IMR-90 (cell line): ENCODE measurements at regions not wholly inside any gene's neighbourhood (a gene's known extent, or its start where the extent isn't known, plus 50 kb on each side); places are given as distances from the start of the nearest gene placed in this dataset.

ENCODE experiments used
- ATAC-seq: fragments of 200-7000 bp; cut with Tn5 transposase; 2 replicates; pipeline ENCODE4 v1.9.1; 2020; ENCODE audit warnings: low read depth, mild to moderate bottlenecking, moderate library complexity
- BruUV-seq: library from RNA; stranded (reverse); fragments of 400-500 nt; replicated peaks from 2 replicates; lab custom pipeline; 2021; lab: Mats Ljungman, UMichigan
- CTCF ChIA-PET: fragments of 300-600 bp; formaldehyde crosslinking; extraction: SDS; loops from one replicate; lab custom pipeline; 2021; ENCODE audit warnings: antibody characterized with exemption; lab: Yijun Ruan, JAX
- POLR2A ChIA-PET: fragments of 300-600 bp; sonication (Branson Sonifier 250); formaldehyde crosslinking; loops from one replicate; lab custom pipeline; 2022; ENCODE audit warnings: antibody characterized with exemption; ENCODE audit not compliant: unreplicated experiment; lab: Charles Lee
- DNase-seq: peaks from one replicate; pipeline ENCODE4 v3.0.0; 2013
- H2AFZ ChIP-seq: replicated peaks from 2 replicates; pipeline ENCODE3; 2013; ENCODE audit warnings: low read length, mild to moderate bottlenecking; ENCODE audit not compliant: poor library complexity
- H2AK5ac ChIP-seq: 2 replicates; pipeline ENCODE4 v1.6.1; 2013; ENCODE audit warnings: low read depth, low read length, inconsistent platforms
- H2AK9ac ChIP-seq: replicated peaks from 2 replicates; pipeline ENCODE3; 2013; ENCODE audit warnings: mild to moderate bottlenecking, low read depth, low read length, moderate library complexity; ENCODE audit not compliant: poor library complexity
- H2BK120ac ChIP-seq: 2 replicates; pipeline ENCODE4 v1.6.1; 2013; ENCODE audit warnings: low read depth, low read length, inconsistent platforms
- H2BK15ac ChIP-seq: 3 replicates; pipeline ENCODE4 v1.6.1; 2013; ENCODE audit warnings: low read depth, low read length, inconsistent platforms
- H2BK20ac ChIP-seq: 2 replicates; pipeline ENCODE4 v1.6.1; 2013; ENCODE audit warnings: low read depth, mild to moderate bottlenecking, inconsistent platforms, low read length, moderate library complexity
- H2BK5ac ChIP-seq: 2 replicates; pipeline ENCODE4 v1.6.1; 2013; ENCODE audit warnings: mild to moderate bottlenecking, low read depth, low read length, inconsistent platforms; ENCODE audit not compliant: poor library complexity, severe bottlenecking
- H3K14ac ChIP-seq: replicated peaks from 2 replicates; pipeline ENCODE4 v1.6.1; 2013; ENCODE audit warnings: low read depth, low read length, inconsistent platforms
- H3K18ac ChIP-seq: 2 replicates; pipeline ENCODE4 v1.6.1; 2013; ENCODE audit warnings: low read depth, low read length, control low read depth
- H3K23ac ChIP-seq: 2 replicates; pipeline ENCODE4 v1.6.1; 2013; ENCODE audit warnings: low read depth, low read length, inconsistent platforms
- H3K27ac ChIP-seq: 2 replicates; pipeline ENCODE4 v1.5.1; 2013; ENCODE audit warnings: mild to moderate bottlenecking, control low read depth, low read length; ENCODE audit not compliant: insufficient read depth
- H3K27me3 ChIP-seq: 2 replicates; pipeline ENCODE4 v1.6.1; 2013; ENCODE audit warnings: low read length; ENCODE audit not compliant: control insufficient read depth, insufficient read depth
- H3K36me3 ChIP-seq: 2 replicates; pipeline ENCODE4 v1.6.1; 2013; ENCODE audit warnings: low read length, mixed read lengths; ENCODE audit not compliant: control insufficient read depth, insufficient read depth
- H3K4ac ChIP-seq: 2 replicates; pipeline ENCODE4 v1.6.1; 2013; ENCODE audit warnings: low read depth, low read length, inconsistent platforms
- H3K4me1 ChIP-seq: 2 replicates; pipeline ENCODE4 v1.6.1; 2013; ENCODE audit warnings: low read length, mixed read lengths; ENCODE audit not compliant: control insufficient read depth, insufficient read depth
- H3K4me2 ChIP-seq: 2 replicates; pipeline ENCODE4 v1.6.1; 2013; ENCODE audit warnings: low read depth, mild to moderate bottlenecking, control low read depth, low read length, moderate library complexity
- H3K4me3 ChIP-seq: 2 replicates; pipeline ENCODE4 v1.5.1; 2013; ENCODE audit warnings: low read depth, mild to moderate bottlenecking, control low read depth, low read length, moderate library complexity; ENCODE audit not compliant: insufficient read depth
- H3K56ac ChIP-seq: 2 replicates; pipeline ENCODE4 v1.6.1; 2013; ENCODE audit warnings: low read length, inconsistent platforms; ENCODE audit not compliant: insufficient read depth; ENCODE audit errors: extremely low read depth
- H3K79me1 ChIP-seq, 2 experiments: 2 replicates each; pipeline ENCODE4 v1.6.1; 2013; ENCODE audit warnings: low read length in 2 of 2, inconsistent platforms in 1 of 2, low read depth in 1 of 2
- H3K9ac ChIP-seq: 2 replicates; pipeline ENCODE4 v1.6.1; 2013; ENCODE audit warnings: low read depth, low read length, control low read depth
- H3K9me1 ChIP-seq: 2 replicates; pipeline ENCODE4 v1.6.1; 2013; ENCODE audit warnings: low read length, inconsistent platforms; ENCODE audit not compliant: insufficient read depth
- H3K9me3 ChIP-seq: 2 replicates; pipeline ENCODE4 v1.6.1; 2013; ENCODE audit warnings: low read length; ENCODE audit not compliant: control insufficient read depth, insufficient read depth
- H4K20me1 ChIP-seq: 2 replicates; pipeline ENCODE4 v1.6.1; 2013; ENCODE audit warnings: low read length, inconsistent platforms; ENCODE audit not compliant: insufficient read depth
- H4K5ac ChIP-seq: 2 replicates; pipeline ENCODE4 v1.6.1; 2013; ENCODE audit warnings: mild to moderate bottlenecking, low read depth, low read length, control low read depth
- H4K8ac ChIP-seq, 2 experiments: 2 replicates each; pipeline ENCODE4 v1.6.1; 2013; ENCODE audit warnings: low read depth in 2 of 2, low read length in 2 of 2, control low read depth in 1 of 2, inconsistent platforms in 1 of 2
- H4K91ac ChIP-seq: 2 replicates; pipeline ENCODE4 v1.6.1; 2013; ENCODE audit warnings: low read depth, low read length, inconsistent platforms; ENCODE audit not compliant: insufficient read depth
- BHLHE40 ChIP-seq: fragments of 150-350 bp; IDR thresholded peaks from 2 replicates; pipeline ENCODE4 v1.6.1; 2016; ENCODE audit warnings: mild to moderate bottlenecking, low read depth, low read length
- CEBPB ChIP-seq: IDR thresholded peaks from 2 replicates; pipeline ENCODE4 v1.6.1; 2012; ENCODE audit warnings: low read depth, low read length, improper control_type of control experiment
- CHD1 ChIP-seq: IDR thresholded peaks from 2 replicates; pipeline ENCODE4 v1.6.1; 2012; ENCODE audit warnings: low read depth, low read length, improper control_type of control experiment
- CTCF ChIP-seq: conservative IDR thresholded peaks from 2 replicates; pipeline ENCODE4 v1.5.1; 2012; ENCODE audit warnings: mild to moderate bottlenecking, low read depth, low read length, improper control_type of control experiment
- ELK1 ChIP-seq: fragments of 150-350 bp; IDR thresholded peaks from 2 replicates; pipeline ENCODE4 v1.6.1; 2016; ENCODE audit warnings: low read depth, mild to moderate bottlenecking, low read length, moderate library complexity, borderline replicate concordance
- FOS ChIP-seq: fragments of 150-350 bp; IDR thresholded peaks from 2 replicates; pipeline ENCODE4 v1.6.1; 2016; ENCODE audit warnings: low read depth, low read length
- MAFK ChIP-seq: IDR thresholded peaks from 2 replicates; pipeline ENCODE4 v1.6.1; 2012; ENCODE audit warnings: low read depth, low read length, improper control_type of control experiment
- MAZ ChIP-seq: IDR thresholded peaks from 2 replicates; pipeline ENCODE4 v1.6.1; 2012; ENCODE audit warnings: low read depth, mild to moderate bottlenecking, low read length, improper control_type of control experiment, moderate library complexity, borderline replicate concordance
- MXI1 ChIP-seq: IDR thresholded peaks from 2 replicates; pipeline ENCODE4 v1.6.1; 2012; ENCODE audit warnings: low read depth, mild to moderate bottlenecking, low read length, moderate library complexity, borderline replicate concordance
- NFE2L2 ChIP-seq: fragments of 150-350 bp; IDR thresholded peaks from 2 replicates; pipeline ENCODE4 v1.6.1; 2016; ENCODE audit warnings: low read depth, mild to moderate bottlenecking, low read length
- POLR2A ChIP-seq: IDR thresholded peaks from 2 replicates; pipeline ENCODE4 v1.6.1; 2012; ENCODE audit warnings: mild to moderate bottlenecking, low read depth, low read length
- RAD21 ChIP-seq: IDR thresholded peaks from 2 replicates; pipeline ENCODE4 v1.6.1; 2012; ENCODE audit warnings: low read length, improper control_type of control experiment
- RCOR1 ChIP-seq: IDR thresholded peaks from 2 replicates; pipeline ENCODE4 v1.6.1; 2012; ENCODE audit warnings: mild to moderate bottlenecking, low read length, improper control_type of control experiment; ENCODE audit not compliant: insufficient replicate concordance
- RFX5 ChIP-seq: IDR thresholded peaks from 2 replicates; pipeline ENCODE4 v1.8.0; 2012; ENCODE audit warnings: low read depth, mild to moderate bottlenecking, low read length, moderate library complexity
- SMC3 ChIP-seq: fragments of 150-350 bp; IDR thresholded peaks from 2 replicates; pipeline ENCODE4 v1.6.1; 2016; ENCODE audit warnings: low read depth, mild to moderate bottlenecking, antibody characterized with exemption, low read length, moderate library complexity
- WGBS, 2 experiments: methylation state at CpG; one replicate each; pipeline versions ENCODE4 v1.1.5 to v1.1.7; 2013; ENCODE audit warnings: missing lambda C conversion rate in 2 of 2; ENCODE audit not compliant: insufficient read length in 1 of 2; ENCODE audit errors: extremely low coverage in 2 of 2; 5-methylcytosine and 5-hydroxymethylcytosine counted together
- dilution Hi-C: fragments of 300-500 bp; cut with HindIII; formaldehyde crosslinking; loops from one replicate; pipeline ENCODE4 v1.14.3; 2018; ENCODE audit warnings: low sequenced_read_pairs; ENCODE audit not compliant: unreplicated experiment
- in situ Hi-C: fragments of 300-500 bp; cut with MboI; formaldehyde crosslinking; loops from 3 replicates; pipeline ENCODE4 v1.14.3; 2019; ENCODE audit warnings: low sequenced_read_pairs, inconsistent platforms, mixed read lengths
- intact Hi-C: fragments of 100-400 bp; cut with micrococcal nuclease; formaldehyde crosslinking; loops from 2 replicates; pipeline ENCODE4 v1.10.0; 2022
- TF ChIP-seq, protein P1 (sequence below): fragments of 150-350 bp; IDR thresholded peaks from 2 replicates; pipeline ENCODE4 v1.6.1; 2017; ENCODE audit warnings: mild to moderate bottlenecking, antibody characterized with exemption, low read length, low read depth

- H3K56ac ChIP-seq: no peak overlapping the region
- ATAC-seq: no peak
- H3K27ac ChIP-seq: no peak overlapping the region
- no peak overlapping the region for H4K91ac ChIP-seq
- no peaks in the 10 kb centered on the region for H3K4me1 ChIP-seq
- intact Hi-C loops (no loop called here), in situ Hi-C loops (no loop called here), dilution Hi-C loops (no loop called here)
- no peaks in the 10 kb centered on the region for H3K9me1 ChIP-seq
- H3K36me3 ChIP-seq: no peaks in the 10 kb centered on the region
- H2BK20ac ChIP-seq: no peak overlapping the region
- H2AFZ ChIP-seq: no peak overlapping the region
- no peak overlapping the region for H3K23ac ChIP-seq
- TF ChIP-seq ELK1 (no peak), RFX5 (no peak), MXI1 (no peak), CEBPB (no peak), BHLHE40 (no peak), MAZ (no peak), FOS (no peak), NFE2L2 (no peak), CTCF (no peak), CHD1 (no peak), RCOR1 (no peak), RAD21 (no peak), POLR2A (no peak), SMC3 (no peak), MAFK (no peak)
- TF ChIP-seq, protein P1, sequence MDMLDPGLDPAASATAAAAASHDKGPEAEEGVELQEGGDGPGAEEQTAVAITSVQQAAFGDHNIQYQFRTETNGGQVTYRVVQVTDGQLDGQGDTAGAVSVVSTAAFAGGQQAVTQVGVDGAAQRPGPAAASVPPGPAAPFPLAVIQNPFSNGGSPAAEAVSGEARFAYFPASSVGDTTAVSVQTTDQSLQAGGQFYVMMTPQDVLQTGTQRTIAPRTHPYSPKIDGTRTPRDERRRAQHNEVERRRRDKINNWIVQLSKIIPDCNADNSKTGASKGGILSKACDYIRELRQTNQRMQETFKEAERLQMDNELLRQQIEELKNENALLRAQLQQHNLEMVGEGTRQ: no peak
- H3K4me3 ChIP-seq: no peak overlapping the region
- no peak for DNase-seq
- H4K8ac ChIP-seq: no peak overlapping the region
- CTCF ChIA-PET: no interaction called here
- no peaks in the 10 kb centered on the region for H3K9me3 ChIP-seq
- no CpG with 5 or more reads among the region's 2 CpGs for WGBS, 2 experiments
- no peak overlapping the region for H2AK9ac ChIP-seq
- H2AK5ac ChIP-seq: no peak overlapping the region
- no peak overlapping the region for H3K4me2 ChIP-seq
- no peak overlapping the region for H2BK120ac ChIP-seq
- no peak overlapping the region for H3K4ac ChIP-seq
- H3K79me1 ChIP-seq: no peaks in the 10 kb centered on the region
- H4K20me1 ChIP-seq: no peaks in the 10 kb centered on the region
- H3K18ac ChIP-seq: no peak overlapping the region
- H3K9ac ChIP-seq: no peak overlapping the region
- peaks cover 3% of the 10 kb centered on the region; the same call in 1 of the 2 replicates for H3K27me3 ChIP-seq
- H2BK5ac ChIP-seq: no peak overlapping the region
- BruUV-seq: no TSS peak
- no peak overlapping the region for H4K5ac ChIP-seq
- no peak overlapping the region for H2BK15ac ChIP-seq
- POLR2A ChIA-PET: no interaction called here
- H3K14ac ChIP-seq: no peak overlapping the region
Observed at GRCh38 chr9:14025741-14026140, 288.2 kb downstream of the NFIB start.
